ENCODE measurements at regions not wholly inside any gene's neighbourhood (a gene's known extent, or its start where the extent isn't known, plus 50 kb on each side); places are given as distances from the start of the nearest gene placed in this dataset.

DNA sequence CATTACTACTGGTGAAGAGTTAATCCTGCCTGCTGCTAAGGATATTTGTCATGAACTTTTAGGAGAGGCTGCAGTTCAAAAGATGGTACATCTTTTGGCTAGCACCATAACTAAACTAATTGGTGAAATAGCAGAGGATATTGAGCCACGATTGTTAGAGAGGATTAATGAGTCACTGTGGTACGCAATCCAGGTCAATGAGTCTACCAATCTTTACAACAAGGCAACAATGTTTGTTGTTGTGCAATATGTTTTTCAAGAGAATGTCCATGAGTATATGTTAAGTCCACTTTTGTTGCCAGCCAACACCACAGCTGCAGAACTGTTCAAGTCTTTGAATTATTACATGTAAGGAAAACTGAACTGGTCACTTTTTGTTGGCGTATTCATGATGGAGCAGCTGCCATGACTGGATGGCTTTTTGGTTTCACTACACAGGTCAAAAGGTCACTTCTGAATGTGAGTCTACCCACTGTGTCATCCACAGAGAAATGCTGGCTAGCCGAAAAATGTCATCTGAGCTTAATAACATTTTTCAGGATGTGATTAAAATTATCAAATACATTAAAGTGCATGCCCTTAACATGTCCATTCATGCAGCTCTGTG is 402.6 kb upstream of the KIF2B start (continued):
- TF ChIP-seq, protein P1, sequence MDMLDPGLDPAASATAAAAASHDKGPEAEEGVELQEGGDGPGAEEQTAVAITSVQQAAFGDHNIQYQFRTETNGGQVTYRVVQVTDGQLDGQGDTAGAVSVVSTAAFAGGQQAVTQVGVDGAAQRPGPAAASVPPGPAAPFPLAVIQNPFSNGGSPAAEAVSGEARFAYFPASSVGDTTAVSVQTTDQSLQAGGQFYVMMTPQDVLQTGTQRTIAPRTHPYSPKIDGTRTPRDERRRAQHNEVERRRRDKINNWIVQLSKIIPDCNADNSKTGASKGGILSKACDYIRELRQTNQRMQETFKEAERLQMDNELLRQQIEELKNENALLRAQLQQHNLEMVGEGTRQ (IDR thresholded peaks at IDR 0.05; ENCODE audit: borderline replicate concordance, low read depth, low read length), result no peak
- TF ChIP-seq, protein P2, sequence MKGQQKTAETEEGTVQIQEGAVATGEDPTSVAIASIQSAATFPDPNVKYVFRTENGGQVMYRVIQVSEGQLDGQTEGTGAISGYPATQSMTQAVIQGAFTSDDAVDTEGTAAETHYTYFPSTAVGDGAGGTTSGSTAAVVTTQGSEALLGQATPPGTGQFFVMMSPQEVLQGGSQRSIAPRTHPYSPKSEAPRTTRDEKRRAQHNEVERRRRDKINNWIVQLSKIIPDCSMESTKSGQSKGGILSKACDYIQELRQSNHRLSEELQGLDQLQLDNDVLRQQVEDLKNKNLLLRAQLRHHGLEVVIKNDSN (IDR thresholded peaks at IDR 0.05; ENCODE audit: borderline replicate concordance, low read depth), result no peak
- no peak for TF ChIP-seq TAF1 (IDR thresholded peaks at IDR 0.05; ENCODE audit: borderline replicate concordance, low read depth, low read length)
- TF ChIP-seq CHD2 (IDR thresholded peaks at IDR 0.05; ENCODE audit: low read length, partially characterized antibody), result no peak
- no peak for TF ChIP-seq GABPA (IDR thresholded peaks at IDR 0.05; ENCODE audit: low read depth)
- TF ChIP-seq FOXM1 (IDR thresholded peaks at IDR 0.05; ENCODE audit: low read depth), result no peak
- no peak for TF ChIP-seq JUND (IDR thresholded peaks at IDR 0.05)
- no peak for TF ChIP-seq NRF1 (IDR thresholded peaks at IDR 0.05; ENCODE audit: low read depth, low read length)
- no peak for TF ChIP-seq RFX5 (IDR thresholded peaks at IDR 0.05; ENCODE audit: low read length)
- TF ChIP-seq MEF2A (IDR thresholded peaks at IDR 0.05; ENCODE audit: borderline replicate concordance, low read depth), result no peak

DNA sequence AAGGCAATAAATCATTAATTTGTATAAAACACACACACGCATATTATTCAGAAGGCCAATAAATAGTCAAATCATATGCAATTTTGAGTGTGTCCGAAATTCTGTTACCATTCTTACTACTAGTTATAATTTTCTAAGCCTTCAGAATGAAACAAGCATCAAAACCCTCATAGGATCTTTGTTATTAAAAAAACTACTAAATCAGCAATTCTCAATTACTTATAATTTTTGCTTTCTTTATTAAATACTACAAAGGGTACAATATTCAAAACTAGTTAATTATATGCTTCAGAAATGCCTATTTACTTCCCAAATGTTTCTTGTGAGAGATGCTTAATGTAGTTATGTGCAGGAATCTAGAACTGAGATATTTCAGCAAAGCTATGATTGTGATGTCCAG is 413.1 kb upstream of the KIF2B start:
- H3K4me1 ChIP-seq (ENCODE audit: control insufficient read depth in 1 of 2, insufficient read depth in 2 of 2, low read depth in 1 of 2, low read length in 1 of 2), result no peaks in the 10 kb centered on the region
- H2AFZ ChIP-seq (ENCODE audit: low read depth), result no peak overlapping the region
- H3K27me3 ChIP-seq (ENCODE audit: insufficient read depth), result no peaks in the 10 kb centered on the region
- DNase-seq, result no peak
- H3K9me3 ChIP-seq, result peaks cover 3% of the 10 kb centered on the region; the same call in 1 of the 2 replicates
- H3K4me3 ChIP-seq (ENCODE audit: low read depth in 2 of 2, low read length in 1 of 2), result no peak overlapping the region
- no peaks in the 10 kb centered on the region for H4K20me1 ChIP-seq (ENCODE audit: insufficient read depth)
- no peaks in the 10 kb centered on the region for H3K36me3 ChIP-seq (replicated peaks in 1 of 2; ENCODE audit: control insufficient read depth in 1 of 2, insufficient read depth in 2 of 2, low read length in 1 of 2)
- no peak overlapping the region for H3K9ac ChIP-seq
- H3K9me2 ChIP-seq, result no peaks in the 10 kb centered on the region
- no peak overlapping the region for H3K4me2 ChIP-seq
- H3K27ac ChIP-seq (ENCODE audit: low read depth in 2 of 2, low read length in 1 of 2), result no peak overlapping the region
- no peaks in the 10 kb centered on the region for H3F3A ChIP-seq (replicated peaks; ENCODE audit: insufficient read depth)
- 17% methylated on average over 2 of the region's 2 CpGs for WGBS (ENCODE audit: low lambda C conversion rate)
- POLR2A ChIA-PET, result no interaction called here
- CTCF ChIA-PET, result interaction anchor here (0.6 to 1.7 kb wide), 3 partner anchors 11 to 210 kb away, joined by 3 to 8 read pairs (median 4); no protein-coding TSS in a partner anchor
- TF ChIP-seq RXRA (IDR thresholded peaks at IDR 0.05; ENCODE audit: borderline replicate concordance, low read depth) (no peak), EZH2phosphoT487 (IDR thresholded peaks at IDR 0.05; ENCODE audit: borderline replicate concordance, low read depth) (no peak), GABPA (IDR thresholded peaks at IDR 0.05; ENCODE audit: low read depth) (no peak), MEF2A (IDR thresholded peaks at IDR 0.05; ENCODE audit: borderline replicate concordance, low read depth) (no peak), YY1 (IDR thresholded peaks at IDR 0.05; ENCODE audit: low read depth) (no peak), FOXM1 (IDR thresholded peaks at IDR 0.05; ENCODE audit: low read depth) (no peak)
- TF ChIP-seq, protein P3, sequence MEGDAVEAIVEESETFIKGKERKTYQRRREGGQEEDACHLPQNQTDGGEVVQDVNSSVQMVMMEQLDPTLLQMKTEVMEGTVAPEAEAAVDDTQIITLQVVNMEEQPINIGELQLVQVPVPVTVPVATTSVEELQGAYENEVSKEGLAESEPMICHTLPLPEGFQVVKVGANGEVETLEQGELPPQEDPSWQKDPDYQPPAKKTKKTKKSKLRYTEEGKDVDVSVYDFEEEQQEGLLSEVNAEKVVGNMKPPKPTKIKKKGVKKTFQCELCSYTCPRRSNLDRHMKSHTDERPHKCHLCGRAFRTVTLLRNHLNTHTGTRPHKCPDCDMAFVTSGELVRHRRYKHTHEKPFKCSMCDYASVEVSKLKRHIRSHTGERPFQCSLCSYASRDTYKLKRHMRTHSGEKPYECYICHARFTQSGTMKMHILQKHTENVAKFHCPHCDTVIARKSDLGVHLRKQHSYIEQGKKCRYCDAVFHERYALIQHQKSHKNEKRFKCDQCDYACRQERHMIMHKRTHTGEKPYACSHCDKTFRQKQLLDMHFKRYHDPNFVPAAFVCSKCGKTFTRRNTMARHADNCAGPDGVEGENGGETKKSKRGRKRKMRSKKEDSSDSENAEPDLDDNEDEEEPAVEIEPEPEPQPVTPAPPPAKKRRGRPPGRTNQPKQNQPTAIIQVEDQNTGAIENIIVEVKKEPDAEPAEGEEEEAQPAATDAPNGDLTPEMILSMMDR (IDR thresholded peaks at IDR 0.05), result no peak
- TF ChIP-seq, protein P4, sequence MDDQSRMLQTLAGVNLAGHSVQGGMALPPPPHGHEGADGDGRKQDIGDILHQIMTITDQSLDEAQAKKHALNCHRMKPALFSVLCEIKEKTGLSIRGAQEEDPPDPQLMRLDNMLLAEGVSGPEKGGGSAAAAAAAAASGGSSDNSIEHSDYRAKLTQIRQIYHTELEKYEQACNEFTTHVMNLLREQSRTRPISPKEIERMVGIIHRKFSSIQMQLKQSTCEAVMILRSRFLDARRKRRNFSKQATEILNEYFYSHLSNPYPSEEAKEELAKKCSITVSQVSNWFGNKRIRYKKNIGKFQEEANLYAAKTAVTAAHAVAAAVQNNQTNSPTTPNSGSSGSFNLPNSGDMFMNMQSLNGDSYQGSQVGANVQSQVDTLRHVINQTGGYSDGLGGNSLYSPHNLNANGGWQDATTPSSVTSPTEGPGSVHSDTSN (IDR thresholded peaks at IDR 0.05), result no peak
- TF ChIP-seq, protein P5, sequence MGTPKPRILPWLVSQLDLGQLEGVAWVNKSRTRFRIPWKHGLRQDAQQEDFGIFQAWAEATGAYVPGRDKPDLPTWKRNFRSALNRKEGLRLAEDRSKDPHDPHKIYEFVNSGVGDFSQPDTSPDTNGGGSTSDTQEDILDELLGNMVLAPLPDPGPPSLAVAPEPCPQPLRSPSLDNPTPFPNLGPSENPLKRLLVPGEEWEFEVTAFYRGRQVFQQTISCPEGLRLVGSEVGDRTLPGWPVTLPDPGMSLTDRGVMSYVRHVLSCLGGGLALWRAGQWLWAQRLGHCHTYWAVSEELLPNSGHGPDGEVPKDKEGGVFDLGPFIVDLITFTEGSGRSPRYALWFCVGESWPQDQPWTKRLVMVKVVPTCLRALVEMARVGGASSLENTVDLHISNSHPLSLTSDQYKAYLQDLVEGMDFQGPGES (IDR thresholded peaks at IDR 0.05; ENCODE audit: low read depth, low read length), result no peak
- no peaks in the 10 kb centered on the region for H3K79me2 ChIP-seq (ENCODE audit: insufficient read depth)
